D721Med (cell line): ENCODE measurements at regions not wholly inside any gene's neighbourhood (a gene's known extent, or its start where the extent isn't known, plus 50 kb on each side); places are given as distances from the start of the nearest gene placed in this dataset.

ENCODE experiments used
- DNase-seq: peaks from one replicate; pipeline ENCODE4 v3.0.0; 2011; ENCODE audit warnings: low spot score; ENCODE audit not compliant: insufficient read length
- FAIRE-seq: peaks from 2 replicates; lab custom pipeline; 2011; peaks lifted over from hg19 to GRCh38; lab: Jason Lieb, UNC
- TF ChIP-seq, protein P1 (sequence below): IDR thresholded peaks from 2 replicates; pipeline ENCODE4 v1.5.1; 2012; ENCODE audit warnings: mild to moderate bottlenecking, control low read depth; ENCODE audit not compliant: insufficient read depth; ENCODE audit errors: missing control alignments

DNA sequence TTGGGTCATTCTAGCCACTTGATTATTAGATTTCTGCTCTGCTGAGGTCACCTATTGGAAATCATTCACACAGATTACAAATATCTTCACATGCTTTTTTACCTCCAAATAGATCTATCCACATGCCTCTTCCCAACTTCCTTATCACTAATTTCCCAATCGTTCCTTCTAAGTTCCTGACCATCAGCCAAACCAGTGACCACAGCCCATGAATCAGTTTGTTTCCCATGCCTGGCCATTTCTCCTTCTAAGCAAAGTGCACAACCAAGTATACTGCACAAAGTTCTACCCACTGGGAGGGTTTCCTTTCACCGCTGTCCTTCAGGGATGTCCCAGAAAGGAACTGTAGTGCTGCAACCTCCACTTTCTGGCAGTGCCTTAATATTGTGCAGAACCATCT is 140.5 kb upstream of the SYNDIG1 start:
- TF ChIP-seq, protein P1, sequence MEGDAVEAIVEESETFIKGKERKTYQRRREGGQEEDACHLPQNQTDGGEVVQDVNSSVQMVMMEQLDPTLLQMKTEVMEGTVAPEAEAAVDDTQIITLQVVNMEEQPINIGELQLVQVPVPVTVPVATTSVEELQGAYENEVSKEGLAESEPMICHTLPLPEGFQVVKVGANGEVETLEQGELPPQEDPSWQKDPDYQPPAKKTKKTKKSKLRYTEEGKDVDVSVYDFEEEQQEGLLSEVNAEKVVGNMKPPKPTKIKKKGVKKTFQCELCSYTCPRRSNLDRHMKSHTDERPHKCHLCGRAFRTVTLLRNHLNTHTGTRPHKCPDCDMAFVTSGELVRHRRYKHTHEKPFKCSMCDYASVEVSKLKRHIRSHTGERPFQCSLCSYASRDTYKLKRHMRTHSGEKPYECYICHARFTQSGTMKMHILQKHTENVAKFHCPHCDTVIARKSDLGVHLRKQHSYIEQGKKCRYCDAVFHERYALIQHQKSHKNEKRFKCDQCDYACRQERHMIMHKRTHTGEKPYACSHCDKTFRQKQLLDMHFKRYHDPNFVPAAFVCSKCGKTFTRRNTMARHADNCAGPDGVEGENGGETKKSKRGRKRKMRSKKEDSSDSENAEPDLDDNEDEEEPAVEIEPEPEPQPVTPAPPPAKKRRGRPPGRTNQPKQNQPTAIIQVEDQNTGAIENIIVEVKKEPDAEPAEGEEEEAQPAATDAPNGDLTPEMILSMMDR = no peak
- no peak for DNase-seq
- no peak for FAIRE-seq

DNA sequence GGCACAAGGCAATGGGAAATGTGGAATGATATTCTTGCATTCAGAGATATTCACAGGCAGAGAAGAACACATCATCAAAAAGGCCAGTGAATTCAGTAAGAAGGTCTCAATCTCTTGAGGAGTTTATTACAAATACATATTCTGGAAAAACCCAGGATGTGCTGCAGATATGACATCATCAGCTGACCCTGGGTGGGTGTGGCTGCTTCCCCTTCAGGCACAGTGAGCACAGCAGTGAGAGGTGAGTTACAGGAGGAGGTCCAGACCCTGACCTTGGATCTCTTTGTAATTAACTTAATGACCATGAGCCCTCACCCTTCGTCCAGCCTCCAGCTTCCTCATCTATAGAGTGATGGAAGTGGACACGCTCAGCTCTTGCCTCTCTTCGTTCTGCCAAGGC is 147.5 kb upstream of the SYNDIG1 start:
- TF ChIP-seq, protein P1 = no peak

DNA sequence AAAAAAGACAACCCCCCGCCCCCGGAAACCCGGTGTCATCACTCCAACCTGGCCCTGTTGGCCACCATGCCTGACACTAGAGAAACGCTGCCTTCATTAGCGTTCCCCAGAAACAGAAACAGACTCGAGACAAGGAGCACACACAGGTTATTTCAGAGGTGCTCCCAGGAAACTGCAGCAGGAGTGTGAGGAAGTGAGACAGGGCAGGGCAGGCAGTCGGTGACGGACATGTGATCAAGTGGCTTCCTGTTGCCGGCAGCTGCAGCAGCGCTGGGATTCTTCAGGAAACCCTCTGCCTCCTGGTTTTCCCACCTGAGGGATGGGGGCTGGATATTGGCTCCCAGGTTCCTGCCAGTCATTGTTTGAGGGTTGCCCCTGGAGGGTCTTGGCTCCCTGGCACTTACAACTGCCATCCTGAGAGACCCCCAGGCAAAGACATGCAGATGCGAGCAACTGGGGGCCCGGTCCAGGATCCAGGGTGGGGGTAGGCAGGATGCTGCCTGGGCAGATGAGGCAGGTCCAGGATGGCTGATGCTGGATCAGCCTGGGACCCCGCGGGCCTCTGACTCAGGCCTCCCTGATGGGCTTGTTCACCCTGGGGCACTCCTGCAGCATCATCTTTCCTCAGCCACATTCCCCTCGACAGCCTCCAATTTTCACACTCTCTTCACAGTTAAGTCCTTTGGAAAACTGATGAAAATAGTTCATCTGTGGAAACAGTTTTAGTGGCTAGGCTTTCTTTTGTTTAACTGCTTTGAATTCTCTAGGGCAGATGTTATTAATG is 150.7 kb upstream of the SYNDIG1 start:
- DNase-seq = no peak
- no peak for FAIRE-seq

More for the DNA sequence above, 147.5 kb upstream of the SYNDIG1 start:
- FAIRE-seq (no peak), DNase-seq (no peak)

DNA sequence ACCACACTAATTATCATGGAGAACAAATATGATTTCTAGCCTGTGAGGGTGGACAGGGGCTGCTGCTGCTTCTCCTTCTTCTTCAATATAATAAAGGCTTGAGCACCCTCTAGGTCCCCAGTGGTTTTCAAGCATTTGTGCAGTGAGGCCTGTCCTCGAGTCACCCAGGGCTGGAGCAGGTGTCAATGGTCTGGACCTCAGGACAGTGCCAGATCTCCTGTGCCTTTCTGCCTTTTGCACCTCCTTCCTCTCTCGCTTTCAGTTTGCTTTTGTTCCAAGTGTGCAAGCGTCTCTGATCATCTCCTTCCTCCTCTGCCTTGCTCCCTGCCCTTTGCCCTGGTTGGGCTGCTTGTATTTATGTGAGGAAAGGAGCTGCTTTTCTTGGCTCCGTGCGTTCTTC is 152.2 kb upstream of the SYNDIG1 start:
- no peak for DNase-seq
- no peak for FAIRE-seq
- TF ChIP-seq, protein P1 = no peak

More for the DNA sequence above, 150.7 kb upstream of the SYNDIG1 start:
- TF ChIP-seq, protein P1 = no peak

DNA sequence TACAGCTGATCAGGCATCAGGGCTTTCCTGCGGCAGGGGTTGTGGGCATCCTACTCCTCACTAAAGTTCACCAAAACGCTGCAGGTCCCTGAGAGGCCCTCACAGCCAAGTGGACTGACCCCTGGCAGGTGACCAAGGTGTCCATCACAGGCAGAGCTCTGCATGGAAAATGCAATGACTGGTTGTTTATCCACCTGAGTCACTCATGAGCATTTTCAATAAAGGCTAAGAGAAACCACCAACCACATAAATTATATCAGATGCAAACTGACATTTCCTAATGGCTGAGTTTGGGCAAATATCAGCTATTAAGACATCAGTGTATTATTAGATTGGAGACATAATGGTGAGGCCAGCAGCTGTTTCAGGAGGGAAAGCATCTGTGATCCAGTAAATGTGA is 152.7 kb upstream of the SYNDIG1 start:
- no peak for DNase-seq
- FAIRE-seq = no peak
- TF ChIP-seq, protein P1 = no peak

DNA sequence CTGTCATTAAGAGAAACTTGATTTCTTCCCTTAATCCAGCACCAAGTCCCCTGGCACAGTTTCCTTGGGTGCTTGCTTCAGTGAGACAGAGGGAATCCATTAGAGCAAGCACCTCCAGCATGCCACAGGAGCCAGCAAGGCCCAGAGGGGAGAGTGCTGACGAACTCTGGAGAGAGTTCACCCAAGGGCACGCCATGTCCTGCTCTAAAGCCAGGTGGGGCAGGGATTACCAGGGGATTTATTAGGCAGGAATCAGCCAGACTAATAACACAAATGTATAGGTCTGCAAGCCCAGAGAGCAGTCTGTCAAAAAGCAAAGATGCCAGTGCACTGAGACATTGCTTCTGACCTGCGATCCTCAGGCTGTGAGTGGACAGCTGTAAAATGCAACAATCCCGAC is 155.4 kb upstream of the SYNDIG1 start:
- DNase-seq (no peak), FAIRE-seq (no peak)
- TF ChIP-seq, protein P1 = no peak

DNA sequence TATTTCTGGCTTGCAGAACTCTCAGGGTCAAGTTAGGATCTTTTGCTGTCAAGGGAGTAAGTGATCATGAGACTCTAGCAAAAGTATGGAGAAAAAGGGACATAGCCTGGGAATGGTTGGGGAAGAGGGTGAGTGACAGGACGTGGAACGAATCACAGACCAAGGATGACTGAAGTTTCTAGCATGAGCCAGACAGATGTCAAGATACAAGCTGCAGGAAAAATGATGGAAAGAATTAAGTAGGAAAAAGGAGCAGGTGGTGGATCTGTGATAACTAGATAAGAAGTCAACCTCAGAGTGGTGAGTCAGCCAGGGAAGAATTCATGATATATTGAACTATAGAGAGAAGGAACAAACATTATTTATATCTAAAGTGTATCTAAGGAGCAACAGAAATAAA is 159.8 kb upstream of the SYNDIG1 start:
- FAIRE-seq = no peak
- TF ChIP-seq, protein P1 = no peak
- DNase-seq = no peak
